GM21529 (cell line): ENCODE measurements at regions not wholly inside any gene's neighbourhood (a gene's known extent, or its start where the extent isn't known, plus 50 kb on each side); places are given as distances from the start of the nearest gene placed in this dataset.
"Not testable (repeated sequence)": the region's sequence is repeated elsewhere in the genome, so short reads cannot be mapped to it uniquely, and the experiment has no call there.

ENCODE experiments used
- ATAC-seq: cut with Tn5 transposase; IDR thresholded peaks from one replicate; pipeline ENCODE4 v1.9.1; 2021; ENCODE audit not compliant: unreplicated experiment

- ATAC-seq: no peak
These were observed 381.4 kb downstream of the DTWD2 start for GRCh38 chr5:118606940-118607339.

DNA sequence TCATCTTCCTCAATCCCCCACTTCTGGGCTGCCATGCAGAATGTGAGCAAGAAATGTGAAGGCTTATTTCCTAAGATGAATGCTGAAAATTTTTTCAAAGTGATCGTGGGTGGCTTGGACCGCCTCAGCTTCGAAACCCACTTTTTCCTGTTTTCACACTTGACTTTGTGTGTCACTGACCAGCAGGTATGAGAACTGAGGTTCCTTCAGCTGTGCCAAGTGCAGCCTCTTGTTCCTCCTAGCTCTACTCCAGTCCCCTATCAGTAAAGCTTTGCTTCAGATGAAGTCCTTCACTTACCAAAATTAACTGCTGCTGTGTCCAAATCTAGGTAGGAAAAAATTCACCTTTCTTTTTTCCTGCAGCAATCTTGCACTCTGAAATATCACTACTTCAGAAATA lies 382.6 kb downstream of the DTWD2 start:
- ATAC-seq: no peak

DNA sequence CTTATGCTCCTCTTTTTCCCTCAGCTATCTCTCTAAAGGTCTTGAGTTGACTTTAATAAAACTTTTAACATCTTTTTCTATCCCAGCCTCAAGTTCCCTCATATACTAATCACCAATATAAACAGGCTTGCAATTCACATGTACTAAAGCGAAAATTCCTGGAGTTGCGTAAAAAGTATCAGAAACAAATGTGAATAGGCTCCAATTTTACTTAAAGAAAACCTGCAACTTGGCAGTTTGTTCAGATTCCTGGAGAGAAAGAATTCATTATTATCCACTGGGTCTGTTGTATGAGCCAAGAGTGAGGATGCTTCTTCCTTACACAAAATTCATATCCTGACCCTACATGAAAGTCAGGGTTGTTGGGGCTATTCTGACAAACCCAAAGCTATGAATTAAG lies 384.2 kb downstream of the DTWD2 start:
- ATAC-seq: no peak

- ATAC-seq: no peak
These were observed 385.1 kb downstream of the DTWD2 start for GRCh38 chr5:118603278-118603677.

DNA sequence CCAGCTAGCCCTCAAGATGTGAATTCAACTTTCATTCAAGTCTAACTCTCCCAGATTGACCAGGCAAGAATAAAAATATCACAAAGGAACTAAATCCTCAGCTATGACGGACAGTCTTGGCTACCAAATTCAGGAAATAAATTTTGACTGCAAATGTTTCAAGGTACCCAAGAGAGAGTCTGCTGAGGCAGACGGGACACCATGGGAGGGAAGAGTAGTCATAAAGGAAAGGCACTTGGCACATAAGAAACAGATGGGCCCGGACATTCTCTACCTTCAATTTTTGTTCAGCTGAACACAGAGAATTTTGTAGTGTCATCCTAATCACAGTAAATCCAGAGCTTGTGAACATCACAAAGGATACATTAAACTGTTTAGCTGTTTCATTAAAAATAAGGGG lies 390.0 kb downstream of the DTWD2 start:
- no peak for ATAC-seq

GRCh38 chr5:118597543-118597942 lies 390.8 kb downstream of the DTWD2 start:
- ATAC-seq: no peak

- no peak for ATAC-seq
These were observed 392.1 kb downstream of the DTWD2 start for GRCh38 chr5:118596255-118596654.

DNA sequence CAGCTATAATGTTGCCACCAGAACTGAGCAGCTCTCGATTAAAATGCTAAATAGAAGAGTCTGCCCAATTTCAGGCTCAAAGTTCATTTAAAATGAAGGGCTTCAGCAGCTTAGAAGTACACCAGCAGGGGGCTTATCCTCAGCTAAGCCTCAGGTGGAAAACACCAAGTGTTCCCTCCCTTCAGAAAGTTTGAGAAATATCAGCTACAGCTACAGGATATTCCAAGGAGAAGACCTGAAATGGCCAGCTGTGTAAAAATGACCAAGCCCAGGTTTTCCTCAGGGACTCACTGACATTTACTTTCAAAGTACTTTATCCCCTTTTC lies 395.4 kb downstream of the DTWD2 start:
- ATAC-seq: no peak

DNA sequence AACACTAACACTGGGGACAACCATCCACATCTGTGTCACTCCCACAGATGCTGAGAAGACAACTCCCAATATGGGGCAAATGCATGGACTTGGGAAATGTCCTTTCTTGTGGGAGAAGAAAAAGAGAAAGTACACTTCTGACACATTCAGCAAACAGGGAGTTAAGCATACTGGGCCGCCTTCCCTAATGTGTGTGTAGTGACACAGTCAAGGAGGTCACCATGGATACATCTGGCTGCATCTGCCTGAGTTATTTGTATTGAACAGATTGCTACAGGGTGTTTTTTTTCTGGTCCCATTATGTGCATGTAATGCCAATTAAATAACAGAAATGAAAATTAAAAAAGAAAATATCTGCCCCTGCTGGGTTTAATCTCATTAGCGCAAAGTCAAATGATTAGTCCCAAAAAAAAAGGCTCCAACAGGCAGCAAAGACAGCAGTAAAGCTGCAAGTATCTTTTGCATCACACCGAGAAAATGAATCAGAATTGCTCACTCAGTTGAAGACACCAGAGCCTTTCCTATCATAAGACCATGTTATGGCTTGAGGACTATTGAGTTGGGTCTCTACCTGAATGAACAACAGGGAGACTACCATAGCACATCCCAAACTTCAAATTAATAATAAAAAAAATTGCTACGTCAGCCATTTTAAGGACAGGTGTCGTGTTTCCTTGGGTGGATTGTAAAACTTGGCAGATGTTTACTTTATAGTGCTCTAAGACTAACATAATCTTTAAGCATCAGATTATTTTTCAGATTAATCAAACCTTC lies 395.9 kb downstream of the DTWD2 start:
- no peak for ATAC-seq

GRCh38 chr5:118590806-118591205 lies 397.5 kb downstream of the DTWD2 start:
- no peak for ATAC-seq

DNA sequence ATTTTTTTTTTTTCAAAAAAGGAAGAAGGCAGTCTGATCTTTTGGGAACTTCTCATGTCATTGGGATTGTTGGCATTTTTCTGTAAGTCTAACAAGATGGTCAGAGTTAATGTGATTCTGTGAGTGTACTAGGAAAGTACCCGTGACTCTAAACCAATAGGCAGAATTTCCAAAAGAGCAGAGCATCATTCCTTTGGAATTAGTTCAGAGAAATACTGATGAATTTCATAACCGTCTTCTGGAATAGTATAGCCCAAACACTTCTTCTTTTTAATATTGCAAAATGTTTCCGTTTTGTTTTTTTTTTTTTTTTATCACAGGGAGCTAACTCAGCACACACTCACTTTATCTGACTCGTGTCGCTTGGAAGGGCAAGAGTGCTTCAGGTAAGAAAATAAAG lies 407.4 kb downstream of the DTWD2 start:
- no peak for ATAC-seq

DNA sequence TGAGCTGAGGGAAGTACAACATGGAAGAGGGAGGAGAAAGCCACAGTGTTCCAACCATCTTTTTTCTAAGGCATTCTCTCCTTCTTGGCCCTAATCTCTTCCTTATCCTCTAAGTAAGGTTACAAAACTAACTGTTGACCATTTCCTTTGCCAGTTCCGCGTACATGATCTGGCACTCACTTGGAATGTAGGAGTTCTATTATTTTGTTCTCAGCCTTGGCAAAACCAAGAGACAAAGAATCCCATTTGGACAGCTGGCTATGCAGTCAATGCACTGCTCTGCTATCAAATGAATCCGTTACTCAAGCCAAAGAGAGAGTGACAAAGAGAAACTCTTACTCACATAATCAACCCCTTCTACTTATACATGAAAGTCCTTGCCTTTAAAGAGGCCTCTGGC lies 410.3 kb downstream of the DTWD2 start:
- ATAC-seq: no peak

GRCh38 chr5:118577621-118578020 lies 410.7 kb downstream of the DTWD2 start:
- no peak for ATAC-seq

GRCh38 chr5:118570276-118570675 lies 418.1 kb downstream of the DTWD2 start:
- not testable (repeated sequence) for ATAC-seq

GRCh38 chr5:118569596-118569995 lies 418.8 kb downstream of the DTWD2 start:
- ATAC-seq: not testable (repeated sequence)

- ATAC-seq: no peak
These were observed 422.9 kb downstream of the DTWD2 start for GRCh38 chr5:118565335-118565971.

DNA sequence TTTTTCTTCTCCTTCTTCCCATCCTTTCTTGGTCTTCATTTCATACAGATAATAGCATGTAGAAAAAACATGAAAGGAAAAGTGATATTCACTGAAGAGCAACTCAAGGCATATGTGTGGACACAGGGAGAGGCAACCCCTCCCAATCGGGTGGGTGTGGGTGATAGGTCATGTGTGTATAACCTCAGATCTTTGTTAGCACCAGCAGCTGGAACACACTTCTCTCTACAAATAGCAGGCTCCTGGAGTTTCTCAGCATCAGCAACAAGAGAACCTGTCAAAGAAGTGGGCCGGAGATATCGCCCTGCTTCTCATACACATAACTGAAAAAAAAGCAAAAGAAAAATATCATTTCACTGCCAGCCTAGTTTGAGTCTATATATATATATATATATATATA lies 426.4 kb downstream of the DTWD2 start:
- no peak for ATAC-seq

DNA sequence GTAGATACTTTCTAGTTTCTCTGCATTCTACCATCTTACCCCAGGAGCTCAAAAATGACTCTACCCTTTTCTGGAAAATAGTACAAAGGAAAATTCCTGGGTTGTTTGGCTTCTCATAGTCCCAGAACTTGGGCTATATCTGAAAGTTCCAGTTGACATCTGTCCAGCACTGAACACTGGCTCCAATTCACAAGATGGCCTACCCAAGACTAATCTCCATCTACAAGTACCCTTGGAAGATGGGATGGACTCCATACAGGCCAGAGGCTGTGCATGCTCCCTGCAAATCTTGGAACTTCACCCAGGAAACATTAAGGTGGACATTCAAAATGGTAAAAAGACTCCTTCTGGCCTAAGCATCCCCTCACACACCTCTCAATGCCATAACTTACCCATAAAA lies 427.1 kb downstream of the DTWD2 start:
- no peak for ATAC-seq

- no peak for ATAC-seq
These were observed 429.5 kb downstream of the DTWD2 start for GRCh38 chr5:118558871-118559270.

GRCh38 chr5:118557251-118557661 lies 431.1 kb downstream of the DTWD2 start:
- ATAC-seq: no peak

GRCh38 chr5:118556792-118557191 lies 431.6 kb downstream of the DTWD2 start:
- ATAC-seq: no peak

DNA sequence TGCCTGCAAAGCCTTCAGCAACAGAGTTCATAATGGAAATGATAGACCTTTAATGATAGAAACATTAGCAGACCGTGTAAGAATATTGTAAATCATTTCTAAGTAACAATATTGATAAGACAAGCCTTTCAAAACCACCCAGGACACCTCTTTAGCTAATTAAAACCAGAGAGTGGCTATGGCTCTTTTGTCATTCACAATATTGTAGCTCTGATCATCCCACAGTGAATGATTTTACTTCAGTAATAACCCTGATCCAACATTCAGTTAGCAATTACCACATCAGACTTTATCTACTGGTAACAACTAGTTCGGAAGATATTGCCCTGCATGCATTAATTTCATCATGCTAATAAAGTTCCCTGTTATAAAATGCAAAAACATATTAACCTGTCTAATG lies 432.6 kb downstream of the DTWD2 start:
- no peak for ATAC-seq

- ATAC-seq: no peak
These were observed 433.4 kb downstream of the DTWD2 start for GRCh38 chr5:118554981-118555380.
